Right lobe of liver (tissue), 4 donors: ENCODE measurements at regions not wholly inside any gene's neighbourhood (a gene's known extent, or its start where the extent isn't known, plus 50 kb on each side); places are given as distances from the start of the nearest gene placed in this dataset.

Experiments used
- POLR2A ChIP-seq: fragments of 450-650 bp; IDR thresholded peaks from one replicate; pipeline ENCODE4 v1.6.1; 2017; ENCODE audit warnings: antibody characterized with exemption, mild to moderate bottlenecking
- TF ChIP-seq, protein P1 (sequence below), 4 donors: fragments of 200-600 bp in 3 of 4; fragments of 450-650 bp in 1 of 4; IDR thresholded peaks; one replicate each; pipeline versions ENCODE4 v1.5.1 to v1.8.0; 2016 to 2022; ENCODE audit warnings: antibody characterized with exemption in 4 of 4, mild to moderate bottlenecking in 2 of 4
- donor health status: DM: no; HTN: no; CAD: no.
- donor health status: DM: no; HTN: no; CAD: no.
- donor health status: DM: no; HTN: yes; CAD: no.

DNA sequence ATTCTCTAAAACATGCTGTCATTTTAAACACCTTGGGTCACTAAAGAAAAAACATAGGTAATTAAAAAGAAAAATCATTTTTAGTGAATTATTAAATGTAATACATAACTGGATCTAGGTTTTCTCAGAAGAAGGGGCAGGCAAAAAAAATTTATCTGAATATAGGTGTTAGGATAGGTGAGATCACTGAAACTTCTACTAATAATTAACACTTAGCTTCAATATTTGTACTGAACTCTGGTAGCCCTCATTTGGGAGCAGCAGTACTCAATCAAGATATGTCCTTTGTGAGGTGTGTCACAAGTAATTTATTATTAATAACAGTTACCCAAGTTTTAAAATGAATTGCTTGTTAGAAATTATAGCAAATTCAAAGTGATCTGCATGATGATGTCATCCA, 103.6 kb downstream of the ATP23 start:
- TF ChIP-seq, protein P1, sequence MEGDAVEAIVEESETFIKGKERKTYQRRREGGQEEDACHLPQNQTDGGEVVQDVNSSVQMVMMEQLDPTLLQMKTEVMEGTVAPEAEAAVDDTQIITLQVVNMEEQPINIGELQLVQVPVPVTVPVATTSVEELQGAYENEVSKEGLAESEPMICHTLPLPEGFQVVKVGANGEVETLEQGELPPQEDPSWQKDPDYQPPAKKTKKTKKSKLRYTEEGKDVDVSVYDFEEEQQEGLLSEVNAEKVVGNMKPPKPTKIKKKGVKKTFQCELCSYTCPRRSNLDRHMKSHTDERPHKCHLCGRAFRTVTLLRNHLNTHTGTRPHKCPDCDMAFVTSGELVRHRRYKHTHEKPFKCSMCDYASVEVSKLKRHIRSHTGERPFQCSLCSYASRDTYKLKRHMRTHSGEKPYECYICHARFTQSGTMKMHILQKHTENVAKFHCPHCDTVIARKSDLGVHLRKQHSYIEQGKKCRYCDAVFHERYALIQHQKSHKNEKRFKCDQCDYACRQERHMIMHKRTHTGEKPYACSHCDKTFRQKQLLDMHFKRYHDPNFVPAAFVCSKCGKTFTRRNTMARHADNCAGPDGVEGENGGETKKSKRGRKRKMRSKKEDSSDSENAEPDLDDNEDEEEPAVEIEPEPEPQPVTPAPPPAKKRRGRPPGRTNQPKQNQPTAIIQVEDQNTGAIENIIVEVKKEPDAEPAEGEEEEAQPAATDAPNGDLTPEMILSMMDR (IDR thresholded peaks at IDR 0.05) = no peak
- no peak for TF ChIP-seq POLR2A
